Vagina (tissue), 2 donors: ENCODE measurements at regions not wholly inside any gene's neighbourhood (a gene's known extent, or its start where the extent isn't known, plus 50 kb on each side); places are given as distances from the start of the nearest gene placed in this dataset.

Experiments used
- CTCF ChIP-seq, 3 experiments: fragments of 450-650 bp in 2 of 3; fragments of 200-600 bp in 1 of 3; sonication (generic) in 1 of 3; IDR thresholded peaks; one replicate each; pipeline ENCODE4 v1.5.1; 2017 to 2019; ENCODE audit warnings: antibody characterized with exemption in 3 of 3, mild to moderate bottlenecking in 2 of 3, moderate library complexity in 2 of 3
- POLR2A ChIP-seq, 2 donors: fragments of 450-650 bp; IDR thresholded peaks; one replicate each; pipeline ENCODE4 v1.6.1; 2017; ENCODE audit warnings: antibody characterized with exemption in 2 of 2, mild to moderate bottlenecking in 2 of 2, moderate library complexity in 2 of 2
- POLR2AphosphoS5 ChIP-seq, 2 donors: sonication (generic); formaldehyde crosslinking; IDR thresholded peaks; one replicate each; pipeline ENCODE4 v1.9.0; 2017; ENCODE audit warnings: antibody characterized with exemption in 2 of 2, mild to moderate bottlenecking in 2 of 2, low read depth in 1 of 2; ENCODE audit not compliant: insufficient read depth in 1 of 2

DNA sequence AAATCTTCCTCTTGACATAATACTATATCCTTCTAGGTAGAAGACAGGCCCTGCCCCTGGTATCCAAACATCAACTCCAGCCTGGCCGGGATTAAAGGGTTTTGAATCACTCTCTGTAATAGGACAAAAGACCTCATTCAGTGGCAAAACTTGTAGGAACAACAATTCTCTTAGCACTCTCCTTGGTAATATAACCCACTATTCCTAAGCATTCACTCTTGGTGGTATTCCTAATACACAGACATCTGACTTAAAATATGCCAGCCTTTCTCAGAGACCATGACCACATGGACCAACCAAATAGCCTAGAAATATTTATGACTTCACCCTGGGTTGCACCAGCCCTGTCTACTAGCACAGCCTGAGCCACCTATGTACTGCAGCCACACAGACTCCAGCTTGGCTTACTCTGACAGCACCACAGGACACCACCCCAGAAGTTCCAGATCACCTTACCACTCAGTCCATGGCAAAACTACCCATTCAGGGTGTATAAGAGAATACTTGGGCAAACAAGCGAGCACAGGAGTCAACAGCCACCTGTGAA is 244.9 kb upstream of the NEBL start:
- TF ChIP-seq POLR2A (IDR thresholded peaks at IDR 0.05) (no peak), CTCF (IDR thresholded peaks at IDR 0.05) (no peak), POLR2AphosphoS5 (IDR thresholded peaks at IDR 0.05; ENCODE audit: insufficient read depth in 1 of 2, low read depth in 1 of 2) (no peak)
